Karpas-422 (cell line): ENCODE measurements at regions not wholly inside any gene's neighbourhood (a gene's known extent, or its start where the extent isn't known, plus 50 kb on each side); places are given as distances from the start of the nearest gene placed in this dataset.

Experiments
- DNase-seq: peaks from one replicate; pipeline ENCODE4 v3.0.0-alpha.2; 2015
- H2AFZ ChIP-seq: fragments of 200-600 bp; sonication (generic); 2 replicates; pipeline ENCODE4 v1.6.1; 2014; ENCODE audit warnings: antibody characterized with exemption, low read length, mixed read lengths
- H3K27ac ChIP-seq: fragments of 200-600 bp; sonication (generic); 2 replicates; pipeline ENCODE4 v1.5.1; 2014; ENCODE audit warnings: mild to moderate bottlenecking, low read length, moderate library complexity
- H3K27me3 ChIP-seq: fragments of 200-600 bp; sonication (generic); 2 replicates; pipeline ENCODE4 v1.6.1; 2014; ENCODE audit warnings: low read length, mixed read lengths
- H3K36me3 ChIP-seq: fragments of 200-600 bp; sonication (generic); 2 replicates; pipeline ENCODE4 v1.6.1; 2014; ENCODE audit warnings: low read length, mixed read lengths; ENCODE audit not compliant: insufficient read depth
- H3K4me1 ChIP-seq: fragments of 200-600 bp; sonication (generic); 2 replicates; pipeline ENCODE4 v1.6.1; 2014; ENCODE audit warnings: mild to moderate bottlenecking, low read length, mixed read lengths
- H3K4me2 ChIP-seq: fragments of 200-600 bp; sonication (generic); 2 replicates; pipeline ENCODE4 v1.6.1; 2014; ENCODE audit warnings: low read length, low read depth, mild to moderate bottlenecking; ENCODE audit not compliant: poor library complexity, severe bottlenecking
- H3K4me3 ChIP-seq: fragments of 200-600 bp; sonication (generic); 2 replicates; pipeline ENCODE4 v1.5.1; 2014; ENCODE audit warnings: mild to moderate bottlenecking, antibody characterized with exemption, low read length, mixed read lengths
- H3K79me2 ChIP-seq: fragments of 200-600 bp; sonication (generic); 2 replicates; pipeline ENCODE4 v1.6.1; 2014; ENCODE audit warnings: mild to moderate bottlenecking, low read length, mixed read lengths
- H3K9ac ChIP-seq: fragments of 200-600 bp; sonication (generic); 2 replicates; pipeline ENCODE4 v1.6.0; 2014; ENCODE audit warnings: low read length
- H3K9me2 ChIP-seq: fragments of 200-600 bp; sonication (generic), shearing (Covaris generic); replicated peaks from 2 replicates; pipeline ENCODE4 v1.6.0; 2014; ENCODE audit warnings: mild to moderate bottlenecking, low read length, moderate library complexity; ENCODE audit not compliant: insufficient read depth
- H3K9me3 ChIP-seq: fragments of 300-700, 200-600 bp; sonication (generic); 2 replicates; pipeline ENCODE4 v1.6.1; 2014; ENCODE audit warnings: low read length, mixed read lengths
- H4K20me1 ChIP-seq: fragments of 200-600 bp; sonication (generic); 2 replicates; pipeline ENCODE4 v1.6.1; 2014; ENCODE audit warnings: mild to moderate bottlenecking, antibody characterized with exemption, low read length, low read depth; ENCODE audit not compliant: insufficient read depth

GRCh38 chr12:65754744-65755595, 69.3 kb upstream of the HMGA2 start:
- Histone ChIP-seq H3K9me3 (no peaks in the 10 kb centered on the region), H3K4me3 (no peak overlapping the region), H3K9ac (no peak overlapping the region)

DNA sequence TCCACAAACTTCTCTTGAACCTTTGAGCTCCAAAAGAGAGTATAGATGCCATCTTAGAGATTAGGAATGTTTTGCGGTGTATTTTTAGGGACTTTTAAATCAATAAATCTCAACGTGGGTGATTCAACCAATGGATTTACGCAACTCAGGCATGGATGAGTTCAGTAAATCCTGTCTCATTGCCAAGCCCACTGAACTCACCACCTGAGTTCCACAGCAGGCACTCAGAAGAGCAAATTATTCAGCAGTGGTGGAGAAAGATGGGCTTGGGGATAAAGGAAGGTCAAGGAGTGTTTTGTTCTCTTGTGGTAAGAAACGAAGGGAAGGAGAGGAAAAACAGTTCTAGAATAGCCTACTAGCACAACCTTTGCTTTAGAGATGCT, 68.7 kb upstream of the HMGA2 start:
- Histone ChIP-seq H3K27me3 (no peaks in the 10 kb centered on the region), H3K4me3 (no peak overlapping the region), H4K20me1 (no peaks in the 10 kb centered on the region), H3K27ac (no peak overlapping the region), H3K36me3 (no peaks in the 10 kb centered on the region), H3K9me2 (no peaks in the 10 kb centered on the region), H3K79me2 (no peaks in the 10 kb centered on the region), H3K4me1 (no peaks in the 10 kb centered on the region), H3K9me3 (no peaks in the 10 kb centered on the region), H2AFZ (no peak overlapping the region), H3K4me2 (no peak overlapping the region), H3K9ac (no peak overlapping the region)
- DNase-seq: no peak

More at GRCh38 chr12:65754744-65755595, 69.3 kb upstream of the HMGA2 start:
- H3K4me1 ChIP-seq: no peaks in the 10 kb centered on the region
- no peak overlapping the region for H2AFZ ChIP-seq
- H3K79me2 ChIP-seq: no peaks in the 10 kb centered on the region
- H4K20me1 ChIP-seq: no peaks in the 10 kb centered on the region
- no peaks in the 10 kb centered on the region for H3K9me2 ChIP-seq
- no peak overlapping the region for H3K4me2 ChIP-seq
- H3K36me3 ChIP-seq: no peaks in the 10 kb centered on the region
- H3K27ac ChIP-seq: no peak overlapping the region
- DNase-seq: no peak
- H3K27me3 ChIP-seq: no peaks in the 10 kb centered on the region

- Histone ChIP-seq H3K9me3 (no peaks in the 10 kb centered on the region), H3K4me2 (no peak overlapping the region), H3K9me2 (no peaks in the 10 kb centered on the region), H3K36me3 (no peaks in the 10 kb centered on the region), H3K9ac (no peak overlapping the region), H4K20me1 (no peaks in the 10 kb centered on the region), H3K4me1 (no peaks in the 10 kb centered on the region), H3K27me3 (no peaks in the 10 kb centered on the region), H2AFZ (no peak overlapping the region), H3K79me2 (no peaks in the 10 kb centered on the region), H3K27ac (no peak overlapping the region), H3K4me3 (no peak overlapping the region)
- DNase-seq: no peak
These were observed 68.0 kb upstream of the HMGA2 start for GRCh38 chr12:65756267-65756666.

DNA sequence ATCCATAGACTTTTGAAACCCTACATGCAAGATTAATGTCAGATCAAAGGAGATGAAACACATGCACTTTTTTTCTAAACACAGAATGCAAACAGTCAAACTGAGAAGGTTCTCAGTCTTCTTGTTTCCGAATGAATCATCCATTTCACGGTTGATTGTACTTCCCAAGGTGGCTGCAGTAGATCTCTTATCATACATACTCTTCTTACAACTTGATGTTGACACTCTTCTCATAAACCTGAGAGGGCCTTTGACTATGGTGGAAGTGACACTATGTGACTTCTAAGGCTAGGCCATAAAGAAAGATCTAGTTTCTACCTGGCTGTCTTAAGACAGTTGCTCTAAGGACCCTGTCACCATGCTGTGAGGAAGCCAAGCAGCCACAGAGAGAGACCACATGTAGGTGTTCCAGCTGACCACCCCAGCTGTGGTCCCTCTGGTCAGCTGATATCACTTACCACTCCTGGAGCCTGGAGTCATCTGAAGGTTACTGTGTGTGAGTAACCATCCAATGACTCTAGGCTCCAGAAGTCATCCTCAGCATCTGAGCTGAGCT, 67.2 kb upstream of the HMGA2 start:
- H3K4me1 ChIP-seq: no peaks in the 10 kb centered on the region
- H3K4me3 ChIP-seq: no peak overlapping the region
- H3K9ac ChIP-seq: no peak overlapping the region
- no peak overlapping the region for H3K27ac ChIP-seq
- H3K9me2 ChIP-seq: no peaks in the 10 kb centered on the region
- no peaks in the 10 kb centered on the region for H3K36me3 ChIP-seq
- H2AFZ ChIP-seq: no peak overlapping the region
- no peaks in the 10 kb centered on the region for H3K27me3 ChIP-seq
- no peaks in the 10 kb centered on the region for H3K9me3 ChIP-seq
- H4K20me1 ChIP-seq: no peaks in the 10 kb centered on the region
- no peak for DNase-seq
- no peaks in the 10 kb centered on the region for H3K79me2 ChIP-seq
- H3K4me2 ChIP-seq: no peak overlapping the region

GRCh38 chr12:65758401-65758800, 65.9 kb upstream of the HMGA2 start:
- Histone ChIP-seq H3K36me3 (no peaks in the 10 kb centered on the region), H3K4me1 (no peaks in the 10 kb centered on the region), H3K27me3 (no peaks in the 10 kb centered on the region), H3K27ac (no peak overlapping the region), H3K9me2 (no peaks in the 10 kb centered on the region), H4K20me1 (no peaks in the 10 kb centered on the region), H2AFZ (no peak overlapping the region), H3K79me2 (no peaks in the 10 kb centered on the region), H3K4me3 (no peak overlapping the region), H3K9me3 (no peaks in the 10 kb centered on the region), H3K9ac (no peak overlapping the region), H3K4me2 (no peak overlapping the region)
- DNase-seq: no peak

- Histone ChIP-seq H2AFZ (no peak overlapping the region), H3K4me2 (no peak overlapping the region), H4K20me1 (no peaks in the 10 kb centered on the region), H3K9me3 (no peaks in the 10 kb centered on the region), H3K27me3 (no peaks in the 10 kb centered on the region), H3K9ac (no peak overlapping the region), H3K79me2 (no peaks in the 10 kb centered on the region), H3K4me1 (no peaks in the 10 kb centered on the region), H3K36me3 (no peaks in the 10 kb centered on the region), H3K4me3 (no peak overlapping the region), H3K27ac (no peak overlapping the region), H3K9me2 (no peaks in the 10 kb centered on the region)
- DNase-seq: no peak
These were observed 64.5 kb upstream of the HMGA2 start for GRCh38 chr12:65759735-65760134.

DNA sequence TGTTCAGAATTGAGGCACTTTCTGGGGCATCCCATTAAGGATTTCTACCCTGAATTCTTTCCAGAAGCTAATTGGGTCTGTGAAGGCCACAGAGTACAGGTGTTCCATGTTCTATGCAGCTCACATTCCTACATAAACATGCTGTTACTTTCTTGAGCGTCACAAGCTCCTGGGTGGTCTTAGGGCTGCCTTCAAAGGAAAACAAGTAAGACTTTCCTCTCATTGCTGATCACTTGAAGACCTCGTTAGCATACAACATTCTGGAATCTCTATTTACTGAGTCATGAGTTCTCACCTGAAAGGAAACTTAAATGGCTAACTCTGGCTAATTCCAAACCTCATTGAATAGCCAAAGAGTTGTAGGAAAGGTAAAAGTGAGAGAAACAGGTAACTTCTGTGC, 63.0 kb upstream of the HMGA2 start:
- Histone ChIP-seq H3K27ac (no peak overlapping the region), H3K79me2 (no peaks in the 10 kb centered on the region), H3K27me3 (no peaks in the 10 kb centered on the region), H3K9ac (no peak overlapping the region), H3K36me3 (no peaks in the 10 kb centered on the region), H3K4me2 (no peak overlapping the region), H3K4me3 (no peak overlapping the region), H4K20me1 (no peaks in the 10 kb centered on the region), H3K4me1 (no peaks in the 10 kb centered on the region), H2AFZ (no peak overlapping the region), H3K9me2 (no peaks in the 10 kb centered on the region), H3K9me3 (no peaks in the 10 kb centered on the region)
- no peak for DNase-seq

GRCh38 chr12:65764325-65764724, 60.0 kb upstream of the HMGA2 start:
- Histone ChIP-seq H3K9ac (no peak overlapping the region), H3K9me3 (no peaks in the 10 kb centered on the region), H4K20me1 (no peaks in the 10 kb centered on the region), H3K4me1 (no peaks in the 10 kb centered on the region), H3K4me2 (no peak overlapping the region), H2AFZ (no peak overlapping the region), H3K4me3 (no peak overlapping the region), H3K9me2 (no peaks in the 10 kb centered on the region), H3K27me3 (no peaks in the 10 kb centered on the region), H3K79me2 (no peaks in the 10 kb centered on the region), H3K36me3 (no peaks in the 10 kb centered on the region), H3K27ac (no peak overlapping the region)
- no peak for DNase-seq
